ENCODE measurements at regions not wholly inside any gene's neighbourhood (a gene's known extent, or its start where the extent isn't known, plus 50 kb on each side); places are given as distances from the start of the nearest gene placed in this dataset.

DNA sequence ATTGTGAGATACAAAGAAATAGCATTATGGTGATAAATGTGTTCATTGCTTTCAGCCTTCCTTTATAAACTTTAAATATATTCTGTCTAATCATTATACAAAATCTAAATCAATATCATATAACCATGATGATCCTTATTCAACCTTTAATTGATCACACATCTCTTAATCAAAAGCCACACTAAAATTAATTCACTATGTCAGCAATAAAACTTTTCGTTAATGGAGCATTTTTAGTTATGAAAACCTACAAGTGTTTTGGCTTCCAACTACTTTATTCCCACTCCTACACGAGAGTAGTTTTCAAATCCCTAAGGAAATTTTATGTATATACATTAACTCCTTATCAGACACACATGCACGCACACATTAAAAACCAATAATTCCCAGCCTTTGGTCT, 530.2 kb downstream of the KCTD8 start:
- Histone ChIP-seq H3K27ac (ENCODE audit: low read length) (no peak overlapping the region), H3K9me3 (replicated peaks; ENCODE audit: insufficient read depth, low read length) (no peaks in the 10 kb centered on the region), H3K4me2 (ENCODE audit: low read depth, low read length) (no peak overlapping the region), H3K9ac (ENCODE audit: low read length) (no peak overlapping the region), H3K9me2 (replicated peaks; ENCODE audit: insufficient read depth, low read length) (no peaks in the 10 kb centered on the region), H3F3A (ENCODE audit: insufficient read depth, low read length) (no peaks in the 10 kb centered on the region), H3K4me1 (ENCODE audit: low read length) (no peaks in the 10 kb centered on the region), H3K27me3 (replicated peaks; ENCODE audit: insufficient read depth, low read length) (no peaks in the 10 kb centered on the region), H4K20me1 (ENCODE audit: insufficient read depth, low read length) (no peaks in the 10 kb centered on the region), H3K79me2 (ENCODE audit: low read length) (no peaks in the 10 kb centered on the region), H3K36me3 (replicated peaks; ENCODE audit: insufficient read depth, low read length) (no peaks in the 10 kb centered on the region), H2AFZ (ENCODE audit: low read length) (no peak overlapping the region), H3K4me3 (ENCODE audit: low read length) (no peak overlapping the region)
- DNase-seq = no peak
- TF ChIP-seq EZH2phosphoT487 (IDR thresholded peaks at IDR 0.05; ENCODE audit: low read length) (no peak), EZH2 (optimal IDR thresholded peaks at IDR 0.05; ENCODE audit: low read depth, low read length) (no peak)

- no peak for DNase-seq
- Histone ChIP-seq H3K4me2 (ENCODE audit: low read depth, low read length) (no peak overlapping the region), H3K9me2 (replicated peaks; ENCODE audit: insufficient read depth, low read length) (no peaks in the 10 kb centered on the region), H3K4me3 (ENCODE audit: low read length) (no peak overlapping the region), H2AFZ (ENCODE audit: low read length) (no peak overlapping the region), H3K4me1 (ENCODE audit: low read length) (no peaks in the 10 kb centered on the region), H3F3A (ENCODE audit: insufficient read depth, low read length) (no peaks in the 10 kb centered on the region), H4K20me1 (ENCODE audit: insufficient read depth, low read length) (no peaks in the 10 kb centered on the region), H3K36me3 (replicated peaks; ENCODE audit: insufficient read depth, low read length) (no peaks in the 10 kb centered on the region), H3K27me3 (replicated peaks; ENCODE audit: insufficient read depth, low read length) (no peaks in the 10 kb centered on the region), H3K27ac (ENCODE audit: low read length) (no peak overlapping the region), H3K9ac (ENCODE audit: low read length) (no peak overlapping the region), H3K9me3 (replicated peaks; ENCODE audit: insufficient read depth, low read length) (no peaks in the 10 kb centered on the region), H3K79me2 (ENCODE audit: low read length) (no peaks in the 10 kb centered on the region)
- TF ChIP-seq EZH2 (optimal IDR thresholded peaks at IDR 0.05; ENCODE audit: low read depth, low read length) (no peak), CTCF (IDR thresholded peaks at IDR 0.05; ENCODE audit: low read length) (no peak), EZH2phosphoT487 (IDR thresholded peaks at IDR 0.05; ENCODE audit: low read length) (no peak)
These were observed 516.2 kb downstream of the KCTD8 start for GRCh38 chr4:43932448-43932847.

DNA sequence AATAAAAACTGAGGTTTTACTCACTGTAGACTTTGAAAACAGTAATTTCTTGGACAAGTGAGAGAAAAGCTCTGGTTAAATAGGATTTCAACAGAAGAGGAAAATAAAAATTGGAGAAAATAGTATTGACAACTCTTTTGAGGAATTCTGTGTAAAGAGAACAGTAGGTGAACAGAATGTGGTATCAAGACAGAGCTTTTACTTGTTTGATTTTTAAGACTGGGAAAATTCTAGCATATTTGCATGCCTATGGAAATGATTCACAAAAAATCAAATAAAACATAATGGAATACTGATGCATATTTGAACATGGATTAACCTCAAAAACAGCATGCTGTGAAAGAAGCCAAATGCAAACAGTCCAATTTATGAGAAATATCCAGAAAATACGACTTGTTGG, 504.6 kb downstream of the KCTD8 start:
- Histone ChIP-seq H3K4me1 (ENCODE audit: low read length) (no peaks in the 10 kb centered on the region), H3K27me3 (replicated peaks; ENCODE audit: insufficient read depth, low read length) (no peaks in the 10 kb centered on the region), H2AFZ (ENCODE audit: low read length) (no peak overlapping the region), H3F3A (ENCODE audit: insufficient read depth, low read length) (no peaks in the 10 kb centered on the region), H3K4me2 (ENCODE audit: low read depth, low read length) (no peak overlapping the region), H3K4me3 (ENCODE audit: low read length) (no peak overlapping the region), H4K20me1 (ENCODE audit: insufficient read depth, low read length) (no peaks in the 10 kb centered on the region; the same call in 1 of the 2 replicates), H3K36me3 (replicated peaks; ENCODE audit: insufficient read depth, low read length) (no peaks in the 10 kb centered on the region), H3K9me3 (replicated peaks; ENCODE audit: insufficient read depth, low read length) (no peaks in the 10 kb centered on the region), H3K79me2 (ENCODE audit: low read length) (no peaks in the 10 kb centered on the region), H3K27ac (ENCODE audit: low read length) (no peak overlapping the region), H3K9ac (ENCODE audit: low read length) (no peak overlapping the region), H3K9me2 (replicated peaks; ENCODE audit: insufficient read depth, low read length) (no peaks in the 10 kb centered on the region)
- no peak for DNase-seq
- no peak for TF ChIP-seq EZH2 (optimal IDR thresholded peaks at IDR 0.05; ENCODE audit: low read depth, low read length)
- no peak for TF ChIP-seq CTCF (IDR thresholded peaks at IDR 0.05; ENCODE audit: low read length)
- TF ChIP-seq EZH2phosphoT487 (IDR thresholded peaks at IDR 0.05; ENCODE audit: low read length) = no peak

DNA sequence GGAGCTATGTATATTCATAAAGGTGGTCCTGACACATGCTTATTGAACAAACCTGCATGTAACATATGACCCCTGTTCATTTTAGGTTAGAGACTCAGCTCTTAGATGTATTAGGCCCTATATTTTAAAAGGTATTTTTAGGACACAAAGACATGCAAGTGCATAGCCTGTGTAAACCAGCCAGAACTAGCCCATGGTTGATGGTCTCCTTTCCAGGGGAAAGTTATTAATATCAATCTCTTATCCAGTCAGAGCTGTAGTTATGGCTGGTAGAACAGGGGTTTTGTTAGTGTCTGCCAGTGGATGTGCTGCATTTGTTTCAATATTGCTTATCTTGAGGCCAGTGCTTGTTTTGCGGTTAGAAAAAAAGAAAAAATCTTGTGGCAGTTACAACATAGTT, 488.6 kb downstream of the KCTD8 start:
- Histone ChIP-seq H3K79me2 (ENCODE audit: low read length) (no peaks in the 10 kb centered on the region), H3K27me3 (replicated peaks; ENCODE audit: insufficient read depth, low read length) (no peaks in the 10 kb centered on the region), H3F3A (ENCODE audit: insufficient read depth, low read length) (no peaks in the 10 kb centered on the region), H3K4me2 (ENCODE audit: low read depth, low read length) (no peak overlapping the region), H3K9ac (ENCODE audit: low read length) (no peak overlapping the region), H2AFZ (ENCODE audit: low read length) (no peak overlapping the region), H3K4me3 (ENCODE audit: low read length) (no peak overlapping the region), H3K9me2 (replicated peaks; ENCODE audit: insufficient read depth, low read length) (no peaks in the 10 kb centered on the region), H3K9me3 (replicated peaks; ENCODE audit: insufficient read depth, low read length) (no peaks in the 10 kb centered on the region), H4K20me1 (ENCODE audit: insufficient read depth, low read length) (no peaks in the 10 kb centered on the region), H3K4me1 (ENCODE audit: low read length) (no peaks in the 10 kb centered on the region), H3K36me3 (replicated peaks; ENCODE audit: insufficient read depth, low read length) (no peaks in the 10 kb centered on the region), H3K27ac (ENCODE audit: low read length) (no peak overlapping the region)
- TF ChIP-seq CTCF (IDR thresholded peaks at IDR 0.05; ENCODE audit: low read length) (no peak), EZH2 (optimal IDR thresholded peaks at IDR 0.05; ENCODE audit: low read depth, low read length) (no peak), EZH2phosphoT487 (IDR thresholded peaks at IDR 0.05; ENCODE audit: low read length) (no peak)
- DNase-seq = no peak

Data from MM.1S (cell line).